ENCODE measurements at regions not wholly inside any gene's neighbourhood (a gene's known extent, or its start where the extent isn't known, plus 50 kb on each side); places are given as distances from the start of the nearest gene placed in this dataset.

DNA sequence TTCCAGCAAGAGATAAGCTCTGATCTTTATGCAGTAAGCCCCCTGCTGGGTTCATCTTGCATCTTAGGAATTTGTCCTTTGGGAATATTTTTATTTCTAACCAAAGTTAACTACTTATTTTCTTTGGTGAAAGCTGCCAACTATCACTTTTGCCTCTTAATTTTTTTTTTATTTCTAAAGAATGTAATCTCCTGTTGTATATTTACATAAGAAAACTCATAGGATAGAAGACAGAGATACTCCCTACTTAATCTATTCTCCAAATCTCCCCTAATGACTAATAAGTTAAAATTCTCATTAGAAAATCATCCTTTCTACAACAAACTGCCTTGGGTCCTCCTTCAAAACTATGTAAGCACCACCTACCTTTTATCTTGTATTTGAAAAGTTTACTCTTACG, 612.2 kb upstream of the SLC39A10 start:
- TF ChIP-seq ZNF552 (CRISPR knock-in tag; IDR thresholded peaks at IDR 0.05; ENCODE audit: borderline replicate concordance) (no peak), HCFC1 (IDR thresholded peaks at IDR 0.05; ENCODE audit: low read depth, low read length) (no peak), PLRG1 (conservative IDR thresholded peaks at IDR 0.05) (no peak), PRDM10 (CRISPR knock-in tag; IDR thresholded peaks at IDR 0.05; ENCODE audit: low read depth) (no peak)
- TF ChIP-seq, protein P1, sequence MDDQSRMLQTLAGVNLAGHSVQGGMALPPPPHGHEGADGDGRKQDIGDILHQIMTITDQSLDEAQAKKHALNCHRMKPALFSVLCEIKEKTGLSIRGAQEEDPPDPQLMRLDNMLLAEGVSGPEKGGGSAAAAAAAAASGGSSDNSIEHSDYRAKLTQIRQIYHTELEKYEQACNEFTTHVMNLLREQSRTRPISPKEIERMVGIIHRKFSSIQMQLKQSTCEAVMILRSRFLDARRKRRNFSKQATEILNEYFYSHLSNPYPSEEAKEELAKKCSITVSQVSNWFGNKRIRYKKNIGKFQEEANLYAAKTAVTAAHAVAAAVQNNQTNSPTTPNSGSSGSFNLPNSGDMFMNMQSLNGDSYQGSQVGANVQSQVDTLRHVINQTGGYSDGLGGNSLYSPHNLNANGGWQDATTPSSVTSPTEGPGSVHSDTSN (CRISPR knock-in tag; IDR thresholded peaks at IDR 0.05; ENCODE audit: borderline replicate concordance): no peak
